ENCODE measurements at regions not wholly inside any gene's neighbourhood (a gene's known extent, or its start where the extent isn't known, plus 50 kb on each side); places are given as distances from the start of the nearest gene placed in this dataset.

- Histone ChIP-seq H4K8ac (ENCODE audit: low read depth in 2 of 2, low read length in 2 of 2) (no peak overlapping the region), H3K27me3 (ENCODE audit: control insufficient read depth, insufficient read depth, low read length) (peaks cover 4% of the 10 kb centered on the region; the same call in 1 of the 2 replicates), H3K9me3 (ENCODE audit: control insufficient read depth, insufficient read depth, low read length) (no peaks in the 10 kb centered on the region), H3K36me3 (ENCODE audit: control insufficient read depth, insufficient read depth, low read length) (no peaks in the 10 kb centered on the region), H3K9ac (ENCODE audit: low read depth, low read length) (no peak overlapping the region), H3K4ac (ENCODE audit: low read depth, low read length) (no peak overlapping the region), H4K5ac (ENCODE audit: low read depth, low read length) (no peak overlapping the region), H2BK5ac (ENCODE audit: low read depth, low read length, poor library complexity, severe bottlenecking) (no peak overlapping the region), H3K4me2 (ENCODE audit: low read depth, low read length) (no peak overlapping the region), H2AFZ (replicated peaks; ENCODE audit: low read length, poor library complexity) (no peak overlapping the region), H3K27ac (ENCODE audit: insufficient read depth, low read length) (no peak overlapping the region), H3K23ac (ENCODE audit: low read depth, low read length) (no peak overlapping the region), H3K56ac (ENCODE audit: extremely low read depth, insufficient read depth, low read length) (no peak overlapping the region), H4K20me1 (ENCODE audit: insufficient read depth, low read length) (no peaks in the 10 kb centered on the region), H2AK9ac (replicated peaks; ENCODE audit: low read depth, low read length, poor library complexity) (no peak overlapping the region), H2AK5ac (ENCODE audit: low read depth, low read length) (no peak overlapping the region), H4K91ac (ENCODE audit: insufficient read depth, low read depth, low read length) (no peak overlapping the region), H3K9me1 (ENCODE audit: insufficient read depth, low read length) (no peaks in the 10 kb centered on the region), H2BK15ac (ENCODE audit: low read depth, low read length) (no peak overlapping the region), H2BK20ac (ENCODE audit: low read depth, low read length) (no peak overlapping the region), H3K4me1 (ENCODE audit: control insufficient read depth, insufficient read depth, low read length) (no peaks in the 10 kb centered on the region), H2BK120ac (ENCODE audit: low read depth, low read length) (no peak overlapping the region), H3K79me1 (ENCODE audit: low read depth in 1 of 2, low read length in 2 of 2) (no peaks in the 10 kb centered on the region), H3K4me3 (ENCODE audit: insufficient read depth, low read depth, low read length) (no peak overlapping the region), H3K18ac (ENCODE audit: low read depth, low read length) (no peak overlapping the region), H3K14ac (replicated peaks; ENCODE audit: low read depth, low read length) (no peak overlapping the region)
- in situ Hi-C loops (cut with MboI; ENCODE audit: low sequenced_read_pairs): no loop called here
- DNase-seq (no peak), ATAC-seq (ENCODE audit: low read depth) (no peak)
- BruUV-seq (replicated peaks): no TSS peak
- ChIA-PET CTCF (interaction anchor here (0.6 kb wide), 1 partner anchor 57 kb away, joined by 3 read pairs; no protein-coding TSS in a partner anchor), POLR2A (ENCODE audit: unreplicated experiment) (no interaction called here)
- TF ChIP-seq POLR2A (IDR thresholded peaks at IDR 0.05; ENCODE audit: low read depth, low read length) (no peak), MAZ (IDR thresholded peaks at IDR 0.05; ENCODE audit: borderline replicate concordance, low read depth, low read length) (no peak), RCOR1 (IDR thresholded peaks at IDR 0.05; ENCODE audit: insufficient replicate concordance, low read length) (no peak), RFX5 (IDR thresholded peaks at IDR 0.05; ENCODE audit: low read depth, low read length) (no peak), MAFK (IDR thresholded peaks at IDR 0.05; ENCODE audit: low read depth, low read length) (no peak), NFE2L2 (IDR thresholded peaks at IDR 0.05; ENCODE audit: low read depth, low read length) (no peak), SMC3 (IDR thresholded peaks at IDR 0.05; ENCODE audit: low read depth, low read length) (no peak), RAD21 (IDR thresholded peaks at IDR 0.05; ENCODE audit: low read length) (no peak)
- TF ChIP-seq, protein P1, sequence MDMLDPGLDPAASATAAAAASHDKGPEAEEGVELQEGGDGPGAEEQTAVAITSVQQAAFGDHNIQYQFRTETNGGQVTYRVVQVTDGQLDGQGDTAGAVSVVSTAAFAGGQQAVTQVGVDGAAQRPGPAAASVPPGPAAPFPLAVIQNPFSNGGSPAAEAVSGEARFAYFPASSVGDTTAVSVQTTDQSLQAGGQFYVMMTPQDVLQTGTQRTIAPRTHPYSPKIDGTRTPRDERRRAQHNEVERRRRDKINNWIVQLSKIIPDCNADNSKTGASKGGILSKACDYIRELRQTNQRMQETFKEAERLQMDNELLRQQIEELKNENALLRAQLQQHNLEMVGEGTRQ (IDR thresholded peaks at IDR 0.05; ENCODE audit: low read depth, low read length): no peak
- intact Hi-C loops (cut with micrococcal nuclease): no loop called here
- WGBS, 2 experiments (ENCODE audit: extremely low coverage in 2 of 2, insufficient read length in 1 of 2): no CpG with 5 or more reads among the region's 9 CpGs
- dilution Hi-C loops (cut with HindIII; ENCODE audit: low sequenced_read_pairs, unreplicated experiment): no loop called here
Measured at GRCh38 chr4:55028196-55028595, 97.2 kb downstream of the KDR start.

All from IMR-90 (cell line).